Upper lobe of left lung (tissue), 4 donors: ENCODE measurements at regions not wholly inside any gene's neighbourhood (a gene's known extent, or its start where the extent isn't known, plus 50 kb on each side); places are given as distances from the start of the nearest gene placed in this dataset.

Experiments used
- POLR2A ChIP-seq, 4 donors: fragments of 450-650 bp; IDR thresholded peaks; one replicate each; pipeline ENCODE4 v1.5.1; 2016 to 2017; ENCODE audit warnings: antibody characterized with exemption in 4 of 4, mild to moderate bottlenecking in 2 of 4
- TF ChIP-seq, protein P1 (sequence below), 6 experiments: fragments of 450-650 bp in 4 of 6; fragments of 200-600 bp in 2 of 6; sonication (generic) in 2 of 6; IDR thresholded peaks; one replicate each; pipeline ENCODE4 v1.5.1; 2016 to 2019; ENCODE audit warnings: antibody characterized with exemption in 6 of 6

DNA sequence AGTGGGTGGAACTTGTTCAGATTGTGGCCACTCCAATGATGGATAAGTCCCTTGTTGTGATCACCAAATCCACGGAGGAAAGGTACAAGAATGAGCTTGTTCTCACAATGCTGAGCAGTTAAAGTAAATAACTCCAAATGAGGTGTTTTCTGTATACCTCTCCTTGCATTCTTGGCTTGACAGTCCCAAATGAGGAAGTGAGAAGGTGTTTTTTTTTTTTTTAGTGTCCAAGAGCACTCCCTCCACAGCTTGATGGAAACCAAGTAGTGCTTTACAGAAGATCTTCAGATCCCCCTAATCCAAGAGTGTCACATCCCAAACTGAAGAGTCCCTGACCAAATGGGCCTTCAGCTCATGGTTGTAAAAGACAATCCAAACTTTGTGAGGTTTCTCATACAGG lies 153.6 kb downstream of the ATP23 start:
- no peak for TF ChIP-seq POLR2A (IDR thresholded peaks at IDR 0.05)
- TF ChIP-seq, protein P1, sequence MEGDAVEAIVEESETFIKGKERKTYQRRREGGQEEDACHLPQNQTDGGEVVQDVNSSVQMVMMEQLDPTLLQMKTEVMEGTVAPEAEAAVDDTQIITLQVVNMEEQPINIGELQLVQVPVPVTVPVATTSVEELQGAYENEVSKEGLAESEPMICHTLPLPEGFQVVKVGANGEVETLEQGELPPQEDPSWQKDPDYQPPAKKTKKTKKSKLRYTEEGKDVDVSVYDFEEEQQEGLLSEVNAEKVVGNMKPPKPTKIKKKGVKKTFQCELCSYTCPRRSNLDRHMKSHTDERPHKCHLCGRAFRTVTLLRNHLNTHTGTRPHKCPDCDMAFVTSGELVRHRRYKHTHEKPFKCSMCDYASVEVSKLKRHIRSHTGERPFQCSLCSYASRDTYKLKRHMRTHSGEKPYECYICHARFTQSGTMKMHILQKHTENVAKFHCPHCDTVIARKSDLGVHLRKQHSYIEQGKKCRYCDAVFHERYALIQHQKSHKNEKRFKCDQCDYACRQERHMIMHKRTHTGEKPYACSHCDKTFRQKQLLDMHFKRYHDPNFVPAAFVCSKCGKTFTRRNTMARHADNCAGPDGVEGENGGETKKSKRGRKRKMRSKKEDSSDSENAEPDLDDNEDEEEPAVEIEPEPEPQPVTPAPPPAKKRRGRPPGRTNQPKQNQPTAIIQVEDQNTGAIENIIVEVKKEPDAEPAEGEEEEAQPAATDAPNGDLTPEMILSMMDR (IDR thresholded peaks at IDR 0.05), result no peak
